OCI-LY1 (cell line): ENCODE measurements at regions not wholly inside any gene's neighbourhood (a gene's known extent, or its start where the extent isn't known, plus 50 kb on each side); places are given as distances from the start of the nearest gene placed in this dataset.
"Not testable (repeated sequence)": the region's sequence is repeated elsewhere in the genome, so short reads cannot be mapped to it uniquely, and the experiment has no call there.

ENCODE experiments used
- CTCF ChIP-seq: fragments of 200-600 bp; sonication (generic), shearing (Covaris generic); IDR thresholded peaks from 2 replicates; pipeline ENCODE4 v1.5.1; 2017; ENCODE audit warnings: mild to moderate bottlenecking, antibody characterized with exemption, low read length, moderate library complexity, mixed read lengths
- EZH2 ChIP-seq: fragments of 200-600 bp; sonication (generic), shearing (Covaris generic); IDR thresholded peaks from 2 replicates; pipeline ENCODE4 v1.8.0; 2017; ENCODE audit warnings: borderline replicate concordance, mixed run types, mild to moderate bottlenecking, antibody characterized with exemption, low read length, moderate library complexity, mixed read lengths

- TF ChIP-seq CTCF, EZH2: not testable (repeated sequence)
Observed at GRCh38 chr2:91763710-91764109, 3072.2 kb downstream of the RPIA start.
